HG03520 (cell line): ENCODE measurements at regions not wholly inside any gene's neighbourhood (a gene's known extent, or its start where the extent isn't known, plus 50 kb on each side); places are given as distances from the start of the nearest gene placed in this dataset.
"Not testable (repeated sequence)": the region's sequence is repeated elsewhere in the genome, so short reads cannot be mapped to it uniquely, and the experiment has no call there.

Experiments
- ATAC-seq: cut with Tn5 transposase; IDR thresholded peaks from one replicate; pipeline ENCODE4 v1.9.1; 2021; ENCODE audit warnings: mild to moderate bottlenecking, moderate library complexity; ENCODE audit not compliant: unreplicated experiment

DNA sequence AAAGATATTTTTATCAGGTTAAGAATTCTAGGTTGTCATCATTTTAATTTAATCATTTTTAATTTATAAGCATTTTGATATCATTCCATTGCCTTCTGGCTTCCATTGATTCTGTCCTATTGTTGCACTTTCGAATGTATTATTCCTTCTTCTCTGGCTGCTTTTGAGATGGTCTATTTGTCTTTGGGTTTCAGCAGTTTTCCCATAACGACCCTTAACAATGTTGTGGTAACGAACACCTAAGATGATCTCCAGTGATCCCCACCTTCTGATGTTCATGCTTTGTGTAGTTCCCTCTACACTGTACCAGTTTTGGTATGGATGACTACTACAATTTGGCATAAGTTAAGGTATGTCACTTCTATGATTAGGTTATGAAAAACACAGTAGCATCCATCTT lies 59.9 kb downstream of the MINAR1 start:
- no peak for ATAC-seq

DNA sequence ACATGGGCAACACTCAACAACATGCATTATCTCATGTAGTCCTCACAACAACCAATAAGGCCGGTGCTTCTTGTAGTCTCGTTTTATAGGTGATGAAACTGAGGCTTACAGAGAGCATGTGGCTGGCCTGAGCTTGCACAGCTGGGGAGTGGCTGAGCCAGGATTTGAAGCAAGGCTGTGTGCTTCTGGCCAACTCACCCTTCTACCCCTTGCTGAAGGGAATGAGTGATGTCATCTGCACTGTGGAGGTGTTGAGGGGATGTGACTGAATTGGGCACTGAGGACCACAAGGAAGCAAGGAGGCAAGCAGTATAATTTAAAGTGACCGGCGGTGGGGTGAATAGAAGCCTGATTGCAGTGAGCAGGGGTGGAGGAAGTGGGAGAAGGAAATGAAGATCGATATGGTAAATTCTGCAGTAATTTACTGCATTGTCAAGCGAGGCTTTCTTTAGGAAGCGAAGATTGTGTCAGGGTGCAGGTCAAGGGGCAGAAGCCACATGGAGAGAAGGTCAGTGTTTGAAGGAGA lies 62.3 kb downstream of the MINAR1 start:
- ATAC-seq = no peak

DNA sequence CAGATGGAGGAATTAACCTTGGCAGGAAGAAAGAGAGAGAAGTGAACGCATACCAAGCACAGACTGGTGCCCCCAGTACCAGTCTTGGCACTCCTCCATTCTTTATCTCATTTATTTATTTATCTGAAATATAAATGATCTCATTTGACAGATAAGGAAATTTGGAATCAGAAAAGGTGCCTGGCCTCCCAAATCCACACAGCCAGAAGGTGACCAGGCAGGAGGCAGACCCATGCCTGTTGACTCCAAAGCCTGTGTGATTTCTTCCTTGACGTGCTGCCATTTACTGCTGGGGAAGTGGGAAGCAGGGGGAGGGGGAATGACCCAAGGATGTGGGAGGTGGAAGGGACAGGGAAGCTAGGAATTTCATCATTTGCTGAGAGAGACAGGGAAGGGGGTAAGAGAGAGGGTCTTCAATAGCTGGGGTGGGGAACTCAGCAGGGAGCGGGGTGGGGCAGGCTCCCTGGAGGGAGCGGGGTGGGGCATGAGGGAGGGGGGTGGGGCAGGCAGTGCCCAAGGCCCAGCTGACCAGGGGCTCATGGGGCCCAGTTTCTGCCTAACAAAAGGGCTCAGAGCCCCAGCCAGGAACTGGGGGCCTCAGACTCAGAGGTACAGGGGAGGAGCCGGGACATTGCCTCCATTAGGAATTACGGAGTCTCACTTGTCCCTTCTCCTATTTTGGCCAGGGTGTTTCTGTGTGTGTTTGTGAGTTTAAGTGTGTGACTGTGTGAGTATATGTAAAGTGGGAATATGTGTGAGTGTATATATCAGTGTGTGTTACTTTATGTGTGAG lies 63.0 kb downstream of the MINAR1 start:
- no peak for ATAC-seq

DNA sequence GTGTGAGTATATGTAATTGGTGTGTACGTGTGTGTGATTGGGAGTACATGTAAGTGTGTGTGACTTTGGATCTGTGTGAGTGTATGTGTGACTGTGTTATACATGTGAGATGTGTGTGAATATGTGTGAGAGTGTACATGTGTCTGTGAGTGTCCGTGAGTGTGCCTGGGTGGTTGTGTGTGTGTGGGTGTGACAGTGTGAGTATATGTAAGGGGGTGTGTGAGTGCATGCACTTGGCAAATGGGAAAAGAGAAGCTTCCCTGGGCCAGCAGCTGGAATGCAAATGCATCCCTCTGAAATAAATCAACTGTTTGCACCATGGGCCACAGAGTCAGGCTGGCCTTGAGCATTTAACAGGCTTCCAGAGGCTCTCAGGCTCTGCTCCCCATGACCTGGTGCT lies 63.6 kb downstream of the MINAR1 start:
- ATAC-seq = no peak

DNA sequence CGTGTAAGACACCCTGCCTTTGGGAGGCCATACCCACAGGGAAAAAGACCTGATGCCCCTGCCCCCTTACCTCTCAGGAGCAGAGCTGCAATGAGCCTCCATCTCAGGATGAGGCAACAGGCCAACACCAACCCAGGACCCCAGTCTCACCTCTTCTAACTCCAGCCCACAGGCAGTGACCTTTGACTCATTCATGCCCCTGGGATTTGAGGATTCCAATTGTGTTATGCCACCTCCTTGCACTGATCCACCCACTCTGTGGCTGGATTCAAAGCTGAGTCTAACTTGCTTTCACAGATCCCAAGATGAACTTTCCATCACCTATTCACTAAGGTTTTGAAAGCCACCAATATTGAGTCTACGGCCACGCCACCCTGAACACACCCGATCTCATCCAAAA lies 64.7 kb downstream of the MINAR1 start:
- ATAC-seq = no peak

DNA sequence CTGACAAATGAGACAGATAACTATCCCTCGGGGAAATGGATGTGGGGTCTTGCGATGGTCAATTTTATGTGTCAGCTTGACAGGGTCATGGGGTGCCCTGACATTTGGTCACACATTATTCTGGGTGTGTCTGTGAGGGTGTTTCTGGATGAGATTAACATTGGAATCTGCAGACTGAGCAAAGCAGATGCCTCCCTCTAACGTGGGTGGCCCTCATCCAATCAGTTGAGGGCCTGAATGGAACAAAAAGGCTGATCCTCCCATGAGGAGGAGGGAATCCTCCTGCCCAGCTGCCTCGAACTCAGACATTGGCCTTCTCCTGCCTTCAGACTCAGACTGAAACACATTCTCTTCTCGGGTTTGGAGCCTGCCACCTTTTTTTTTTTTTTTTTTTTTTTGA lies 69.0 kb downstream of the MINAR1 start:
- no peak for ATAC-seq

DNA sequence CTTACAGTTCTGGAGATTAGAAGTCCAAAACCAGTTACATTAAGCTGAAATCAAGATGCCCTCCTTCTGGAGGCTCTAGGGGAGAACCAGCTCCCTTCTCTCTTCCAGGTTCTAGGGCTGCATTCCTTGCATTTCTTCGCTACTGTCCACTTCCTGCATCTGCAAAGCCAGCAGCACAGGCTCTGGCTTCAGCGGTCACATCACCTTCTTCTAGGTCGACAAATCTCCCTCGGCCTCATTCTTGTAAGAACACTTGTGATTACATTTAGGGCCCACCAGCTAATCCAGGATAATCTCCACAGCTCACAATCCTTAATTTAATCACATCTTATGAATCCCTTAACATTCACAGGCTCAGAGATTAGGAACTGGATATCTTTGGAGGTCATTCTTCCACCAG lies 73.8 kb downstream of the MINAR1 start:
- no peak for ATAC-seq

DNA sequence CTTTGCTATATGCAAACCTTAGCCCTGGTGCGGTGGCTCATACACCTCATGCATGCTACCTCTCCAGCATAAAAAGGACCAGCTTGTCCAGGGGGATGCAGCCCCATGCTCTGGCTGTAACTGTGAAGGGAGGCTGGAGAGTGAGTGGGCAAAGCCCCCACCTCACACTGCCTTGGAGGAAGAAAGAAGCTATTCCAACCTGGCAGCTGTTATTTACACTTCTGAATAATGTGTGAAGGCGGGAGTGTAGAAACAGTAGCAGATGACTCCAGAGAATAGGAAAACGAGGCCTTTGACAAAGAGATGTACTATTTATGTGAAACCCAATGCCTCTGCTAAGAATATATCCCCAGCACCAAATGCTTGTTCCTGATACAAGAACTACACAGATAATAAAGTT lies 80.7 kb downstream of the MINAR1 start:
- not testable (repeated sequence) for ATAC-seq

DNA sequence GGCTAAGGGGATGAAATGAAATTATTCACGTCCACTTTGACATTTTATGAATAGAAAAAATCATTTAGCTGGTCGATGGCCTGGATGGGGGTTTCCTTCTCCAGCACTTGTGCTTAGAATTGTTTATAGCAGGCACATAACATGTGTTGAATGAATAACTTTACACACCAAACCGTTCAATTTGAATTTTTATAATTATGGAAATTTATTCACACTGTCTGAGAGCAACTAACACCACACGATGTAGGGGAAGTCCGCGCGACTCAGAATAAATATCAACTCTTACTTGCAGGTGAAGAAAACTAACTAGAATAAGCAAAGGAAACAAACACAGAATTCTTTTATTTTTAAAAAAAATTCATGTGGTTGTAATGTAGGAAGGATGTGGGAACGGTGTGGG lies 81.3 kb downstream of the MINAR1 start:
- no peak for ATAC-seq

DNA sequence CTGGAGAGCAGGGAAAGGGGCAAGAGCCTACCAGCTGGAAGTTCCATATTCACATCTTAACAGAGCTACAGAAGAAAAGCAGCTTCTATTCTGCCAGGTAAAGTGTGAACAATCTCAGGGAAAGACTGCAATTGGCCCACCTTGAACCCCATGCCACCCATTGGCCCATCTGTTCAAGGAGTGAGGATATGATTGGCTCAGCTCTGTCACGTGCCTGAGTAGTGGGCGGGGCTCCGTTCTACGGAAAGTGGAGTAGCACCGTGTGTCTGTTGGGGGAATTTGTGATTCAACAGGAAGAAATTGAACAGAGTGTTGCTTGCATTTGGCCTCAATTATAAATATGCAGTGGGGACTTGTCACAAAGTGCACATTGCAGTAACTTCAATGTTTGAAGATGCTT lies 81.8 kb downstream of the MINAR1 start:
- no peak for ATAC-seq

DNA sequence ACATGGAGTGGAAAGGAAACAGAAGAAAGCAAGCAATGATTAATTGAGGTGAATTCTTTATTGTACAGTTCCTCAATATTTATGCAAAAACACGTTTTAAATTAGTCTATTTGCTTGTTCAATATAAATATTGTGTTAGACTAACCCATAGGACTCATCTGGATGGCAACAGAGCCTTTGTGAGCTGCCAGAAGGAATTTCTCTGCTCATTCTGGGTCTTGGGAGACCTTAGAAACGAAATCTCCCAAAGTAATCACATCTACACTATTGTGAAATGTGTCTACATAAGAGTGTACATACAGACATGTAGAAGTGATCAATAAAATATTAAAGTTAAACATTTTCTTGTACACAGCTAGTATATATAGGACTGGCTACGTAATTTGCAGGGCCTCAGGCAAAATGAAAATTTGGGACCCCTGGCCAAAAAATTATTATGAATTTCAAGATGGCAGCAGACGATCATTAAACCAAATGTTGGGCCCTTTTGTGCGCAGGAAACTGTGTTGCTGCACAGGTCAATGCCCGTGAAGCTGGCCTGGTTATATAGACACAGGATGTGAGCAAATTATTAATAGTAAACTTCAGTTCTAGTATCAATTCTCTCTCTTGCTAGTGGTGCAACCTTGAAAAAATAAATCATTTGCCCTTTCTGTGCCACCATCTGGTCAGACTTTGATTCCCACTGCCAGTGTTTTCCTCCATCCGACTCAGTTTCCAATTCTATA lies 83.3 kb downstream of the MINAR1 start:
- ATAC-seq = no peak

DNA sequence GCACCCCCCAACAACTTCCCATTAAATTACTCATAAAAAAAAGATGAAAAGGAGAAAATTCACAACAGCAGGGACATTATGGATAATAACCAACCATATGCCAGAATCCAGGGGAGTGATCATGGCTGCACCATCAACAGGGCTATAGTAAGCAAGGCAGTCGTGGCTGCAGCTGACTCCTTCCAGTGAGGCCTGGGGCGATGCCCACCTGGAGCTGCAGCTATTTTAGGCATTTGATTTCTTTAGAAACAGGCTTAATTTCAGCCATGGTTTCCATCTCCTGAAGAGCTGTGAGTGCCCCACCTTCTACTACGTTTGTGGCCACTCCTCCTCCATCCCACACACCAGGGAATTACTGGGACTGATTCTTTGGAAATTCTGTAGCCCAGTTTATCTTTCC lies 84.0 kb downstream of the MINAR1 start:
- no peak for ATAC-seq

DNA sequence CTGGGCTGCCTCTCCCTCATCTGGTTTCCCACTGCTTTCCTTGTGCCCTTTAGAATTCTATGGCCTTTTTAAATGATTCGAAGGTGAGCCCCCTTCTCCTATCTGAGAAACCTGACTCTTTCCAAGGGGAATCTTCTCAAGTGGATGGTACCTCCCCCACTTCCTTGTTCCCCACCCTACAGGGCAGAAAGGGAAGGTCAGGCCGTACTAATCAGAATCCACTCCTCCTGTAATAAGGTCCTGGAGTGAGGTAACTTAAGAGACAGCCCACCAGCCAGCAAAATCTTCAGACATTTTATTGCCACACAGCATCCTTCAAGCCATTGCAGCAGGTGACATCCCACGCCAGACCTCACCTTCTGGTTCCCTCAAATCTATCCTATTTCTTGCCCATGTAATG lies 84.5 kb downstream of the MINAR1 start:
- ATAC-seq = no peak

DNA sequence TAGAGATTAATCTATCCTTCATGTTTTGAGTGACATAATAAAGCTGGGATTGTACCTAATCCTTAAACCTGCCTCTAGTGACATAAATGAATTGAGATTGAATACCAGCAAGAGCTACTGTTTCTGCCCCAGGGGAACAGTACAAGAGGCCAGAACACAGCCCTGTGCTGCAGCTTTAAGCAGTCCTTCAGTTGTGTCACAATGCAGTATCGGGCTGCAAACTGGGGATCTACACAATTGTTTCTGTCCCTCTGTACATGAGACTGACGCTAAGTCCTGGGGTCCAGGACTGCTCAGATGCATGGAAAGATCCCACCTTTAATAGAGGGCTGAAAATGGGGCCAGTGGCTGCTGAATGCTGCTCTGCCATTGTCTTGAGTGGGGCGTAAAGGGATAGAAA lies 87.5 kb downstream of the MINAR1 start:
- ATAC-seq = no peak

DNA sequence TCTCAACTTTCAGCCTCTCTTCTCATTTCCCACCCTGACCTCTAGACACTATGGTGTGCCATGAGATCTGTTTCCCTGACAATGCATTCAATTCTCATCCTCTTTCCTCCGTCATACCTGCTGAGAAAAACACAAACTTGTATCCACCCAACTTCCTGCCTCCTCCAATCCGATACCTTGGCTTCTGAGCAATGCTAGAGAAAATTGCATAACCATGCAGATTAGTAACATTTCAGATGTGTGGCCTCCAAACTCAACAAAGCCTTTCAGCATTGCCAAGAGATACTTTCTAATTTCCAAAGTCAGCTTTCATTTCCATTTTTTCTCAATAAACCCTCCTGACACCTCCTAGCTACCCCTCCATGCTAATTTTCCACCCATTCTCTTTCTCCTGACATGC lies 88.5 kb downstream of the MINAR1 start:
- ATAC-seq = no peak

DNA sequence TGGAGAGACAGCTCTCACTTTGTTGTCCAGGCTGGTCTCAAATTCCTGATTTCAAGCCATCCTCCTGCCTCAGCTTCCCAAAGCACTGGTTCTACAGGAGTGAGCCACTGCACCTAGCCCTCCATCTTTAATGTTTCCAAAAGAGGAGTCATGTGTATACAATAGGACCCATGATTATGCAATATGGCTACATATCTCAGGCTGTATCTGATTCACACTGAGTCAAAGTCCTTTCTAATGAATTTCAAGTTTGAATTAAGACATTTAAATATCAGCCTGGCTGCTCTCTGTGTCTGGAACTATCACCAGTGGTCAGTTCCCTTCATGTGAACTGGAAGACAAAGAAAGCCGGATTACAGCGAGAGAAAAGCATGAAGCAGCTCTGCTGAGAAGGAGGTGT lies 90.5 kb downstream of the MINAR1 start:
- no peak for ATAC-seq

DNA sequence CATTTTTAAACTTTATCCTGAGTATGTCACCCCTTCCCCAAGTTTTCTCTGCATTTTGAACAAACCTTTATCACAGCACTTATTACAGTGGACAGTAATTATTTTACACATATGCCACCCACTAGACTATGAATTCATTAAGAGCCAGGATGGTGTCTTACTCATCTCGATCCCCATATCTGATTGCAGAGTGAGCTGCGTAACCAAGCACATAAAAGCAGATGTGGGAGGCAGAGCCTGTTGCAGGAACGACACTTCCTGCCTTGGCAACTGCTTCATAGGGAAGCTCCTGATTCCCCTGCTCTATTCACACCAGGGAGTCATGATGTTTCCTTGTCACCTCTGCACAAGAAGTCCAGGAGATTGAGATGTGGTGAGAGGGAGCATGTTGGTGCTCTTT lies 91.1 kb downstream of the MINAR1 start:
- ATAC-seq = no peak

DNA sequence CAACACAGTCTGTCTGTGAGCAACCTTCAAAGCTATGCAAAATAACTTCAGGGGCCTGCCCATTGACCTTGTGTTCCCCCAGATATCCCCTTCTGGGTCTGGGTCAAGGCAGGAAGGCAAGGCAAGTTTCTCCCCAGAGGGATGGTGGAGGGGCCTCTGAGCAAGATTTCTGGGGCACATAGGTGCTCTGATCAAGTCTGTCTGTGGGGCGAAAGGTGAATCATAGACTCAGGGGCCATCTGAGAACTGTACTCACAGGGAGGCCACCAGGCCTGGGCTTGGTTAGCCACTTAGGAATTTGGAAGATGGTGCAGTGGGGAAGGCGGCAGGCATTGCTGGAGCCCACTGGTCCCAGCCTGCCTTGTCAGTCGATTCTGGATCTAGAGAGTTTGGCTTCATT lies 92.4 kb downstream of the MINAR1 start:
- ATAC-seq = no peak

DNA sequence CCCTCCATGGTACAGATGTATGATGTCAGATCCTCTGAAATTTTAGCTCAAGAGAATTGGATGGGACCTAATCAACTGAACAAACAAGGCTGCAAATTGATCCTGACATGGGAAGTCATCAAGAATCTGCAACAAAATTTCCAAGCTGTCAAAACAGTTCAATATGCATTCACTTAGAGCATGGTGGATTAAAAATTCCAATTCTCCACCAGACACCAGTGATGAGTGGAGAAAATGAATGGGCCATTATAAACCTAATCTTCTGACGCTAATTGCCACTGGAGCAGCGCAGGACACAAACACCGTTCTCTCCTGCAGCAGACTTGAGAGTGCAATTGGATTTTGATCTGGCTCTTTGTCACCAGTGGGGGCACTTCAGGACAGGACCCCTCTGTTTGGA lies 94.2 kb downstream of the MINAR1 start:
- no peak for ATAC-seq

DNA sequence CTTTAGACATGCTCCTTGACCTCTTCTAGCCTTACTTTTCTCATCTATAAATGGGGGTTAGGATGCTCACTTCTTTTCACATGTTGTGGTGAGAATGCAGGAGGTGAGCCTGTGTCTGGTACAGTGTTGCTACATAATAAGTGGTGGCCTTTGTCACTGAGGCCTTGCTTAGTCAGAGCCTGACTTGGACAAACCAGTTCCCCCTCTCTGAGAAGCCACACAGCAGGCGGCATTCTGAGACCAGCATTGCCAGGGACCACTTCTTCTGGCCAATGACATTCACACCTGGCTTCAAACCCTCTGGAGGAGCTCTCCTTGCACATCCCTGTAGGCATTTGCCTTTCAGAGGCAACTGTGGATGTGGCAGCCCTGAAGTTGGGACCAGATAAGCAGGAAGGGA lies 95.7 kb downstream of the MINAR1 start:
- no peak for ATAC-seq

DNA sequence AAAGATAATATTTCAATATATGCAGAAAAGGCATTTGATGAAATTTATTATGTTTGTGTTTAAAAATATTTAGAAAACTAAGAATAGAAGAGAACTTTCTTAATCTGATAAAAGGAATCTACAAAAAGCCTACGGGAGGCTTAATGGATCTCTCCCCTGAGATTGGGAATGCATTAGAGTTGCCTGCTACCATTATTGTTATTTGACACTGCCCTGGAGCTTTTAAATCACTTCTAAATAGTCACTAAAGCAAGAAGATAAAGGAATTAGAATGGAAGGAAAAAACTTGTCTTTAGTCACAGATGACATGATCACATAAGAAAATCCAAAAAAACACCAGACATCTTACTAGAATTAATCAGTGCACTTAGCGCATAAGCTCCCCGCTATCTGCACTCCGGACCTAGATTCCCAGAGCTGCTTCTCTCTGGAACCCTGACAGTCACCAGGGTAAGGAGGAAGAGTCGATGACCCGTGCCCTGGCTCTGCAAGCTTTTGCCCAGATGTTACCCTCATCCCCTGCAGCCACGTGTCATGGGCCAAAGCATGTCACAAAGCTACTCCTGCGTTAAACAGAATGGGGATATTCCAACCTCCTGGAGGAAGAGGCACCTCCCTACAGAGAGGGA lies 97.1 kb downstream of the MINAR1 start:
- ATAC-seq = no peak

DNA sequence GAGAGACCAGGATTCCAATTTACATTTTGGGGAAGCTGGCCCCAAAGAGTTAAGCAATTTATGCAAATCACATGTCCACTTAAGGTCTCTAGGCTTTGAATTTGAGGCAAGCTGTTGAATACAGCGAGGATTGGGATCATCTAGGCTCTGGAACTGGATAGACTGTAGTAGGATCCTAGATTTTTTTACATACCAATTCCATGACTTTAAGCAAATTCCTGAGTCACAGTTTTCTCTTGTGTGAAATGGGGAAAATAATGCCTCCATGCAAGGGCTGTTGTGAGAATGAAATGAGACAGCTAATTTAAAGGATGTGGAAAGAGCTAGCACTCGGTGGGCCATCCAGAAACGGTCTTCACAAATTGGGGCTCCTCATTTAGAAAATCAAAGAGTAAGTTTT lies 103.4 kb downstream of the MINAR1 start:
- no peak for ATAC-seq
